Suprapubic skin (tissue), 4 donors: ENCODE measurements at regions not wholly inside any gene's neighbourhood (a gene's known extent, or its start where the extent isn't known, plus 50 kb on each side); places are given as distances from the start of the nearest gene placed in this dataset.

Source experiments
- EP300 ChIP-seq: sonication (generic); formaldehyde crosslinking; IDR thresholded peaks from one replicate; pipeline ENCODE4 v1.6.1; 2017; ENCODE audit warnings: antibody characterized with exemption
- POLR2A ChIP-seq, 2 donors: fragments of 450-650 bp; IDR thresholded peaks; one replicate each; pipeline ENCODE4 v1.6.1; 2017; ENCODE audit warnings: antibody characterized with exemption in 2 of 2, mild to moderate bottlenecking in 2 of 2, moderate library complexity in 2 of 2
- POLR2AphosphoS5 ChIP-seq, 3 donors: sonication (generic); formaldehyde crosslinking; IDR thresholded peaks; one replicate each; pipeline ENCODE4 v1.6.1; 2017; ENCODE audit warnings: antibody characterized with exemption in 3 of 3
- TF ChIP-seq, protein P1 (sequence below), 2 donors: fragments of 200-600 bp in 1 of 2; fragments of 450-650 bp in 1 of 2; sonication (generic) in 1 of 2; IDR thresholded peaks; one replicate each; pipeline ENCODE4 v1.5.1; 2016 to 2019; ENCODE audit warnings: antibody characterized with exemption in 2 of 2, mild to moderate bottlenecking in 1 of 2, moderate library complexity in 1 of 2

DNA sequence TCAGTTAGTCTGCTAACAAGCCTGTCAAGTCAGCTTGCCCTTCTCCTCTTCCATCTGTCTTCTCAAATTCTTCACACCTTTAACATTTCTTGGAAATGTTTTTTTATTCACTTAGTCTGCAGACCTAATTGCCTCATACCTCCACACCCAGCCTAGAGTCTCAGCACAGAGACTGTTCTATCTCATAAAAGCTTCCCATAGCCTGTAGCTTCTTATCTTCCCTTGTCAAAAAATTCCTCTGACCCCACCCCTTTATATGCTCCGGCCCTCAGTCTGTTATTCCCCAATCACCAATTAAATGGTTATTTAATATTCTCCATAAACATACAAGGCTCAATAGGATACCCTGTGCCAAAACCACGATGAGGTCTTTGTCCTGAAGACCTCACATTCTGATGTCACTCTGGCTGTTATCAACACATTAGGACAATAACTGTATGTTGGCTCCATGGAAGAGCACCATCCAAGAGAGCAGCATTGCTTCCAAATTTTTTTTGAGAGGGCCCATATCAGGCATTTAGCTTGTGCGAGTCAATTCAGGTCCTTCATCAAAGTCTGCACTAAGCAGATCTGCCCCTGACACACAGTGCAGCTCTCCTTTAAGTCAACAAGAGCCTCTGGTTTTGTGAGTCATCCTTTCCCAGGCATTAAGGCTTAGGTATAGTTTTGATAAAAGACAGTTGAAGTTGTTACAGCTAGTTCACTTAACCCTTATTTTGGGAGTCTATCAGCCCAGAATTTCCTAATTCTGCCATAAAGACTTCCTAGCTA, 83.2 kb upstream of the TBX18 start:
- TF ChIP-seq, protein P1, sequence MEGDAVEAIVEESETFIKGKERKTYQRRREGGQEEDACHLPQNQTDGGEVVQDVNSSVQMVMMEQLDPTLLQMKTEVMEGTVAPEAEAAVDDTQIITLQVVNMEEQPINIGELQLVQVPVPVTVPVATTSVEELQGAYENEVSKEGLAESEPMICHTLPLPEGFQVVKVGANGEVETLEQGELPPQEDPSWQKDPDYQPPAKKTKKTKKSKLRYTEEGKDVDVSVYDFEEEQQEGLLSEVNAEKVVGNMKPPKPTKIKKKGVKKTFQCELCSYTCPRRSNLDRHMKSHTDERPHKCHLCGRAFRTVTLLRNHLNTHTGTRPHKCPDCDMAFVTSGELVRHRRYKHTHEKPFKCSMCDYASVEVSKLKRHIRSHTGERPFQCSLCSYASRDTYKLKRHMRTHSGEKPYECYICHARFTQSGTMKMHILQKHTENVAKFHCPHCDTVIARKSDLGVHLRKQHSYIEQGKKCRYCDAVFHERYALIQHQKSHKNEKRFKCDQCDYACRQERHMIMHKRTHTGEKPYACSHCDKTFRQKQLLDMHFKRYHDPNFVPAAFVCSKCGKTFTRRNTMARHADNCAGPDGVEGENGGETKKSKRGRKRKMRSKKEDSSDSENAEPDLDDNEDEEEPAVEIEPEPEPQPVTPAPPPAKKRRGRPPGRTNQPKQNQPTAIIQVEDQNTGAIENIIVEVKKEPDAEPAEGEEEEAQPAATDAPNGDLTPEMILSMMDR (IDR thresholded peaks at IDR 0.05): no peak
- no peak for TF ChIP-seq POLR2A (IDR thresholded peaks at IDR 0.05)
- TF ChIP-seq EP300: no peak
- TF ChIP-seq POLR2AphosphoS5 (IDR thresholded peaks at IDR 0.05): no peak
